DOHH2 (cell line): ENCODE measurements at regions not wholly inside any gene's neighbourhood (a gene's known extent, or its start where the extent isn't known, plus 50 kb on each side); places are given as distances from the start of the nearest gene placed in this dataset.

Source experiments
- H3F3A ChIP-seq: fragments of 200-600 bp; sonication (generic), shearing (Covaris generic); 2 replicates; pipeline ENCODE4 v1.6.0; 2016; ENCODE audit warnings: antibody characterized with exemption, mild to moderate bottlenecking; ENCODE audit not compliant: control insufficient read depth, insufficient read depth
- H3K27ac ChIP-seq: fragments of 200-600 bp; sonication (generic); 2 replicates; pipeline ENCODE4 v1.5.1; 2014; ENCODE audit warnings: low read depth, mild to moderate bottlenecking, low read length, moderate library complexity
- H3K27me3 ChIP-seq: fragments of 200-600 bp; sonication (generic); 2 replicates; pipeline ENCODE4 v1.6.1; 2014; ENCODE audit warnings: mild to moderate bottlenecking, low read length, mixed read lengths; ENCODE audit not compliant: control insufficient read depth
- H3K36me3 ChIP-seq: fragments of 200-600 bp; sonication (generic); 2 replicates; pipeline ENCODE4 v1.6.1; 2014; ENCODE audit warnings: mild to moderate bottlenecking, low read length, moderate library complexity, mixed read lengths; ENCODE audit not compliant: control insufficient read depth
- H3K4me1 ChIP-seq: fragments of 200-600 bp; sonication (generic); 2 replicates; pipeline ENCODE4 v1.6.1; 2014; ENCODE audit warnings: mild to moderate bottlenecking, low read length, mixed read lengths; ENCODE audit not compliant: control insufficient read depth
- H3K4me2 ChIP-seq: fragments of 200-600 bp; sonication (generic); 2 replicates; pipeline ENCODE4 v1.6.0; 2014; ENCODE audit warnings: mild to moderate bottlenecking, low read length, moderate library complexity
- H3K4me3 ChIP-seq: fragments of 200-600 bp; sonication (generic); 2 replicates; pipeline ENCODE4 v1.5.1; 2014; ENCODE audit warnings: mild to moderate bottlenecking, low read length, mixed read lengths
- H3K79me2 ChIP-seq: fragments of 200-600 bp; sonication (generic); 2 replicates; pipeline ENCODE4 v1.6.1; 2014; ENCODE audit warnings: mild to moderate bottlenecking, low read length, mixed read lengths; ENCODE audit not compliant: control insufficient read depth
- H3K9me2 ChIP-seq: fragments of 200-600 bp; sonication (generic); replicated peaks from 2 replicates; pipeline ENCODE4 v1.6.1; 2014; ENCODE audit warnings: mild to moderate bottlenecking, low read length, mixed read lengths; ENCODE audit not compliant: control insufficient read depth
- H3K9me3 ChIP-seq: fragments of 200-600 bp; sonication (generic); 2 replicates; pipeline ENCODE4 v1.6.1; 2014; ENCODE audit warnings: antibody characterized with exemption, low read length, mixed read lengths; ENCODE audit not compliant: control insufficient read depth, insufficient read depth
- H4K20me1 ChIP-seq: fragments of 200-600 bp; sonication (generic); 2 replicates; pipeline ENCODE4 v1.6.0; 2014; ENCODE audit warnings: low read depth, mild to moderate bottlenecking, antibody characterized with exemption, low read length, moderate library complexity; ENCODE audit not compliant: control insufficient read depth, insufficient read depth
- CTCF ChIP-seq: fragments of 200-600 bp; sonication (generic); IDR thresholded peaks from one replicate; pipeline ENCODE4 v1.5.1; 2014; ENCODE audit warnings: antibody characterized with exemption, mild to moderate bottlenecking, low read depth, low read length; ENCODE audit not compliant: poor library complexity, severe bottlenecking
- EZH2phosphoT487 ChIP-seq: fragments of 200-600 bp; sonication (generic); IDR thresholded peaks from 2 replicates; pipeline ENCODE4 v1.6.1; 2017; ENCODE audit warnings: borderline replicate concordance, mild to moderate bottlenecking, antibody characterized with exemption, low read length, moderate library complexity, mixed read lengths

GRCh38 chr2:123715467-123715982 lies 309.6 kb upstream of the CNTNAP5 start:
- H3K27me3 ChIP-seq = no peaks in the 10 kb centered on the region
- no peak overlapping the region for H3K4me3 ChIP-seq
- H3K4me1 ChIP-seq = no peaks in the 10 kb centered on the region
- H3K9me2 ChIP-seq = no peaks in the 10 kb centered on the region
- no peaks in the 10 kb centered on the region for H3K36me3 ChIP-seq
- TF ChIP-seq EZH2phosphoT487 (no peak), CTCF (no peak)
- H3K4me2 ChIP-seq = no peak overlapping the region
- H3K79me2 ChIP-seq = no peaks in the 10 kb centered on the region
- no peaks in the 10 kb centered on the region for H4K20me1 ChIP-seq
- no peak overlapping the region for H3K27ac ChIP-seq
- 0 out of 2 replicates have a peak, but pooled peaks cover 4% of the 10 kb centered on the region for H3K9me3 ChIP-seq
- H3F3A ChIP-seq = no peaks in the 10 kb centered on the region

GRCh38 chr2:123717636-123718334 lies 307.3 kb upstream of the CNTNAP5 start:
- TF ChIP-seq EZH2phosphoT487 (no peak), CTCF (no peak)

GRCh38 chr2:123720760-123721159 lies 304.3 kb upstream of the CNTNAP5 start:
- no peaks in the 10 kb centered on the region for H3F3A ChIP-seq
- H3K9me2 ChIP-seq = no peaks in the 10 kb centered on the region
- TF ChIP-seq EZH2phosphoT487 (no peak), CTCF (no peak)
- H3K4me2 ChIP-seq = no peak overlapping the region
- no peaks in the 10 kb centered on the region for H3K4me1 ChIP-seq
- H3K79me2 ChIP-seq = no peaks in the 10 kb centered on the region
- H3K27me3 ChIP-seq = no peaks in the 10 kb centered on the region
- H3K36me3 ChIP-seq = no peaks in the 10 kb centered on the region
- H3K9me3 ChIP-seq = no peaks in the 10 kb centered on the region; the same call in 1 of the 2 replicates
- H3K27ac ChIP-seq = no peak overlapping the region
- H4K20me1 ChIP-seq = no peaks in the 10 kb centered on the region
- H3K4me3 ChIP-seq = no peak overlapping the region

More at GRCh38 chr2:123717636-123718334, 307.3 kb upstream of the CNTNAP5 start:
- Histone ChIP-seq H3K4me3 (no peak overlapping the region), H3K27me3 (no peaks in the 10 kb centered on the region), H4K20me1 (no peaks in the 10 kb centered on the region), H3K9me3 (no peaks in the 10 kb centered on the region; the same call in 1 of the 2 replicates), H3K79me2 (no peaks in the 10 kb centered on the region), H3F3A (no peaks in the 10 kb centered on the region), H3K36me3 (no peaks in the 10 kb centered on the region), H3K4me2 (no peak overlapping the region), H3K27ac (no peak overlapping the region), H3K9me2 (no peaks in the 10 kb centered on the region), H3K4me1 (no peaks in the 10 kb centered on the region)
